HL-60 (cell line): ENCODE measurements at regions not wholly inside any gene's neighbourhood (a gene's known extent, or its start where the extent isn't known, plus 50 kb on each side); places are given as distances from the start of the nearest gene placed in this dataset.

Source experiments
- DNase-seq, 2 experiments: peaks; one replicate each; pipeline ENCODE4 v3.0.0-alpha.2; 2010 to 2020; ENCODE audit warnings: low read depth in 1 of 2, low spot score in 1 of 2
- H3K27ac ChIP-seq: fragments of 250-450 bp; sonication (Bioruptor Pico); replicated peaks from 2 replicates; pipeline ENCODE4 v1.5.1; 2020; ENCODE audit warnings: mild to moderate bottlenecking, moderate library complexity
- H3K27me3 ChIP-seq: fragments of 250-450 bp; sonication (Bioruptor Pico); 2 replicates; pipeline ENCODE4 v1.5.1; 2021; ENCODE audit warnings: mild to moderate bottlenecking, moderate library complexity; ENCODE audit not compliant: insufficient read depth, poor library complexity, severe bottlenecking
- H3K4me3 ChIP-seq: replicated peaks from 2 replicates; pipeline ENCODE4 v1.5.1; 2011; ENCODE audit warnings: mild to moderate bottlenecking, control low read depth, low read length; ENCODE audit not compliant: insufficient read depth
- GABPA ChIP-seq: IDR thresholded peaks from 2 replicates; pipeline ENCODE4 v1.6.1; 2012; ENCODE audit warnings: low read depth
- POLR2AphosphoS5 ChIP-seq: IDR thresholded peaks from 2 replicates; pipeline ENCODE4 v1.6.1; 2012; ENCODE audit warnings: low read depth
- SPI1 ChIP-seq: IDR thresholded peaks from 2 replicates; pipeline ENCODE4 v1.6.1; 2012; ENCODE audit warnings: low read depth, mild to moderate bottlenecking, borderline replicate concordance
- TF ChIP-seq, protein P1 (sequence below): IDR thresholded peaks from one replicate; pipeline ENCODE4 v1.5.1; 2011; ENCODE audit warnings: low read length, control low read depth, inconsistent platforms; ENCODE audit not compliant: insufficient read depth
- TF ChIP-seq, protein P2 (sequence below): IDR thresholded peaks from 2 replicates; pipeline ENCODE4 v1.6.1; 2012; ENCODE audit warnings: low read depth; ENCODE audit not compliant: insufficient replicate concordance

DNA sequence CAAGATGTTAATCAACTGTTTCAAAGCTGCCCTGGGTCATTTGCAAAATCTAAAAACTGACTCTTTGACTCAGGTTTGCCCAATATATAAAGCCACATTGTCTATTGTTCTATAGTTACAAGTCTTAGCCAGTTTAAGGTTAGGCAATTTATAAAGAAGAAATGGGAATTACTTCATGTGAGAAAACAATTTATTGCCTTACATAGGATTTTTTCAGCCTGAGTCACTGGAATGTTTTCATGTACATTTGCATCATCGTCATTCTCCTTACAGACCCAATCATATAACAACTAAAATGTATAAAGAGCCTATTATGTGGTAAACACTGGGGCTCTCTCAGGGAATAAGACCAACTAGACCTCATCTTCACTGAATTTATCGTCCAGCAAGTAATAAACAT lies 100.3 kb upstream of the PLEKHG7 start:
- no peaks in the 10 kb centered on the region for H3K27me3 ChIP-seq
- TF ChIP-seq, protein P1, sequence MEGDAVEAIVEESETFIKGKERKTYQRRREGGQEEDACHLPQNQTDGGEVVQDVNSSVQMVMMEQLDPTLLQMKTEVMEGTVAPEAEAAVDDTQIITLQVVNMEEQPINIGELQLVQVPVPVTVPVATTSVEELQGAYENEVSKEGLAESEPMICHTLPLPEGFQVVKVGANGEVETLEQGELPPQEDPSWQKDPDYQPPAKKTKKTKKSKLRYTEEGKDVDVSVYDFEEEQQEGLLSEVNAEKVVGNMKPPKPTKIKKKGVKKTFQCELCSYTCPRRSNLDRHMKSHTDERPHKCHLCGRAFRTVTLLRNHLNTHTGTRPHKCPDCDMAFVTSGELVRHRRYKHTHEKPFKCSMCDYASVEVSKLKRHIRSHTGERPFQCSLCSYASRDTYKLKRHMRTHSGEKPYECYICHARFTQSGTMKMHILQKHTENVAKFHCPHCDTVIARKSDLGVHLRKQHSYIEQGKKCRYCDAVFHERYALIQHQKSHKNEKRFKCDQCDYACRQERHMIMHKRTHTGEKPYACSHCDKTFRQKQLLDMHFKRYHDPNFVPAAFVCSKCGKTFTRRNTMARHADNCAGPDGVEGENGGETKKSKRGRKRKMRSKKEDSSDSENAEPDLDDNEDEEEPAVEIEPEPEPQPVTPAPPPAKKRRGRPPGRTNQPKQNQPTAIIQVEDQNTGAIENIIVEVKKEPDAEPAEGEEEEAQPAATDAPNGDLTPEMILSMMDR: no peak
- no peak for TF ChIP-seq GABPA
- TF ChIP-seq, protein P2, sequence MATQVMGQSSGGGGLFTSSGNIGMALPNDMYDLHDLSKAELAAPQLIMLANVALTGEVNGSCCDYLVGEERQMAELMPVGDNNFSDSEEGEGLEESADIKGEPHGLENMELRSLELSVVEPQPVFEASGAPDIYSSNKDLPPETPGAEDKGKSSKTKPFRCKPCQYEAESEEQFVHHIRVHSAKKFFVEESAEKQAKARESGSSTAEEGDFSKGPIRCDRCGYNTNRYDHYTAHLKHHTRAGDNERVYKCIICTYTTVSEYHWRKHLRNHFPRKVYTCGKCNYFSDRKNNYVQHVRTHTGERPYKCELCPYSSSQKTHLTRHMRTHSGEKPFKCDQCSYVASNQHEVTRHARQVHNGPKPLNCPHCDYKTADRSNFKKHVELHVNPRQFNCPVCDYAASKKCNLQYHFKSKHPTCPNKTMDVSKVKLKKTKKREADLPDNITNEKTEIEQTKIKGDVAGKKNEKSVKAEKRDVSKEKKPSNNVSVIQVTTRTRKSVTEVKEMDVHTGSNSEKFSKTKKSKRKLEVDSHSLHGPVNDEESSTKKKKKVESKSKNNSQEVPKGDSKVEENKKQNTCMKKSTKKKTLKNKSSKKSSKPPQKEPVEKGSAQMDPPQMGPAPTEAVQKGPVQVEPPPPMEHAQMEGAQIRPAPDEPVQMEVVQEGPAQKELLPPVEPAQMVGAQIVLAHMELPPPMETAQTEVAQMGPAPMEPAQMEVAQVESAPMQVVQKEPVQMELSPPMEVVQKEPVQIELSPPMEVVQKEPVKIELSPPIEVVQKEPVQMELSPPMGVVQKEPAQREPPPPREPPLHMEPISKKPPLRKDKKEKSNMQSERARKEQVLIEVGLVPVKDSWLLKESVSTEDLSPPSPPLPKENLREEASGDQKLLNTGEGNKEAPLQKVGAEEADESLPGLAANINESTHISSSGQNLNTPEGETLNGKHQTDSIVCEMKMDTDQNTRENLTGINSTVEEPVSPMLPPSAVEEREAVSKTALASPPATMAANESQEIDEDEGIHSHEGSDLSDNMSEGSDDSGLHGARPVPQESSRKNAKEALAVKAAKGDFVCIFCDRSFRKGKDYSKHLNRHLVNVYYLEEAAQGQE: no peak
- no peak overlapping the region for H3K4me3 ChIP-seq
- no peak for DNase-seq
- no peak overlapping the region for H3K27ac ChIP-seq

- TF ChIP-seq POLR2AphosphoS5: no peak
- no peak for TF ChIP-seq SPI1
- TF ChIP-seq, protein P1: no peak
- TF ChIP-seq GABPA: no peak
- TF ChIP-seq, protein P2: no peak
- Histone ChIP-seq H3K27me3 (no peaks in the 10 kb centered on the region), H3K4me3 (no peak overlapping the region), H3K27ac (no peak overlapping the region)
- no peak for DNase-seq
Measured at GRCh38 chr12:92601680-92602079, 101.1 kb upstream of the PLEKHG7 start.

DNA sequence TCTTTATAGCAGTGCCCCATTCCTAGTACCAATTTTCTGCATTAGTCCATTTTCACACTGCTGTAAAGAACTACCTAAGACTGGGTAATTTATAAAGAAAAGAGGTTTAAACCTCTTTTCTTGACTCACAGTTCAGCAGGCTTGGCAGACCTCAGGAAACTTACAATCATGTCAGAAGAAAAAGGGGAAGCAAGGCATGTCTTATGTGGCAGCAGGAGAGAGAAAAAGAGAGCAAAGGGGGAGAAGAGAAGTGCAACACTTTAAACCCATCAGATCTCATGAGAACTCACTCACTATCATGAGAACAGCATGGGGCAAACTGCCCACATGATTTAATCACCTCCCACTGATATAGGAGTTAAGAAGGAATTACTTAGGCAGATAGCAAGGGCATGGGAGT lies 101.6 kb upstream of the PLEKHG7 start:
- Histone ChIP-seq H3K27ac (no peak overlapping the region), H3K27me3 (no peaks in the 10 kb centered on the region), H3K4me3 (no peak overlapping the region)
- no peak for TF ChIP-seq GABPA
- 0 out of 2 replicates have a peak, but pooled peaks have one; percentile 22 for TF ChIP-seq SPI1
- peak in 1 of 2 experiments; percentile 7 for DNase-seq

GRCh38 chr12:92600052-92600451 lies 102.7 kb upstream of the PLEKHG7 start:
- TF ChIP-seq GABPA: no peak
- no peak for TF ChIP-seq SPI1
- TF ChIP-seq, protein P1: no peak
- TF ChIP-seq POLR2AphosphoS5: no peak
- TF ChIP-seq, protein P2: no peak
- H3K27ac ChIP-seq: no peak overlapping the region
- H3K4me3 ChIP-seq: no peak overlapping the region

More at GRCh38 chr12:92600052-92600451, 102.7 kb upstream of the PLEKHG7 start:
- no peak for DNase-seq
- H3K27me3 ChIP-seq: no peaks in the 10 kb centered on the region
